Neural progenitor cell (in vitro differentiated cells): ENCODE measurements at regions not wholly inside any gene's neighbourhood (a gene's known extent, or its start where the extent isn't known, plus 50 kb on each side); places are given as distances from the start of the nearest gene placed in this dataset.

Experiments used
- EZH2 ChIP-seq: fragments of 200-600 bp; sonication (generic); IDR thresholded peaks from 2 replicates; pipeline ENCODE4 v1.6.1; 2017; ENCODE audit warnings: antibody characterized with exemption, mild to moderate bottlenecking, moderate library complexity
- EZH2phosphoT487 ChIP-seq: fragments of 200-600 bp; sonication (generic); IDR thresholded peaks from 2 replicates; pipeline ENCODE4 v1.6.1; 2017; ENCODE audit warnings: antibody characterized with exemption
- TF ChIP-seq, protein P1 (sequence below): fragments of 200-600 bp; sonication (generic); IDR thresholded peaks from 2 replicates; pipeline ENCODE4 v1.5.1; 2017; ENCODE audit warnings: antibody characterized with exemption, mild to moderate bottlenecking

DNA sequence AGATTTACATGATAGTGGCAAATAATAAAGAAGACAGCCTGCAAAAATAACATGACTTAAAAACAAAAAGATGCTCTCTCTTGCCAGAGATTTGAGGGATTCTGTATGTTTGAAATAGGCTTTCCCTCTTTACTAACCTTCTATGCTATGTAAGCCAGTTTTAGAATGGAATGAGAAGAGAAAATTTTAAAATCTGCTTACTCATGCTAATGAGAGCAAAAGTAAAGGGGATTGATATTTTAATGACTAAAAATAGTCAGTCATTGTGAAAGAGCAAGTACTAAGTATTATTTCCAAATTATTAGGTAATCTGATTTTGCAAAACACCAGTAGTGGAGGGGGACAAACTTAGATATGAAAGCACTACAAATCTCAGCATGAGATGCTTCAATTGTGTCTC is 563.3 kb upstream of the ADGRB3 start:
- TF ChIP-seq, protein P1, sequence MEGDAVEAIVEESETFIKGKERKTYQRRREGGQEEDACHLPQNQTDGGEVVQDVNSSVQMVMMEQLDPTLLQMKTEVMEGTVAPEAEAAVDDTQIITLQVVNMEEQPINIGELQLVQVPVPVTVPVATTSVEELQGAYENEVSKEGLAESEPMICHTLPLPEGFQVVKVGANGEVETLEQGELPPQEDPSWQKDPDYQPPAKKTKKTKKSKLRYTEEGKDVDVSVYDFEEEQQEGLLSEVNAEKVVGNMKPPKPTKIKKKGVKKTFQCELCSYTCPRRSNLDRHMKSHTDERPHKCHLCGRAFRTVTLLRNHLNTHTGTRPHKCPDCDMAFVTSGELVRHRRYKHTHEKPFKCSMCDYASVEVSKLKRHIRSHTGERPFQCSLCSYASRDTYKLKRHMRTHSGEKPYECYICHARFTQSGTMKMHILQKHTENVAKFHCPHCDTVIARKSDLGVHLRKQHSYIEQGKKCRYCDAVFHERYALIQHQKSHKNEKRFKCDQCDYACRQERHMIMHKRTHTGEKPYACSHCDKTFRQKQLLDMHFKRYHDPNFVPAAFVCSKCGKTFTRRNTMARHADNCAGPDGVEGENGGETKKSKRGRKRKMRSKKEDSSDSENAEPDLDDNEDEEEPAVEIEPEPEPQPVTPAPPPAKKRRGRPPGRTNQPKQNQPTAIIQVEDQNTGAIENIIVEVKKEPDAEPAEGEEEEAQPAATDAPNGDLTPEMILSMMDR, result no peak
- no peak for TF ChIP-seq EZH2
- TF ChIP-seq EZH2phosphoT487, result no peak
